CD1c-positive myeloid dendritic cell (primary cell): ENCODE measurements at regions not wholly inside any gene's neighbourhood (a gene's known extent, or its start where the extent isn't known, plus 50 kb on each side); places are given as distances from the start of the nearest gene placed in this dataset.

Experiments
- DNase-seq: peaks from one replicate; pipeline ENCODE4 v3.0.0-alpha.2; 2016; ENCODE audit errors: extremely low spot score

DNA sequence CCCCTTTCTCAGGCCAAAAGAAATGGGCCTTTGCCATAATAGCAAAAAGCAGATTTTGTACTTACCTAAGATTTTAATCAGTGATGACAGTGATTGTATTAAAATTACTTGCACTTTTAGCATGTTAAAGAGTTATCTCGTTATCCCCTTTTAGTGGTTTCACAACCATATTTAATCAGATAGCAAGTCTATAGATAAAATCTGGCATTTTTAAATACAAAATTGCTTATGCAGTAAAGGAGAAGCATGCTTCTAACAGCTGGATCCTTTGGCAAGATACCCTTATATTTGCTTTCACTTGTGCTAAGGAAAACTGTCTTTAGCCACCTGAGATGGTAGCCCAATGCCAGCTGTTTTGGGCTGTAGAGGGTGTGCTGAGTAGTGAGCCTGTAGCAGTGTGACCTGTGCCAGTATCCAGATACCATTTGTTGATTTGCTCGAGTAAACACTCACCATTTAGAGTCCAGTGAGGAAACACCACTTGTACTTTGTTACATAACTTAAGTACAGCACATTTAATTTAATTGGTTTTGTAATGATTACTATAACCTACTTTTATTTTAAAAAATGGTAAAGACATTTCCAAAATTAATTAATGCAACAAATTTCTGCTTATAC lies 314.4 kb upstream of the ZP4 start:
- no peak for DNase-seq

DNA sequence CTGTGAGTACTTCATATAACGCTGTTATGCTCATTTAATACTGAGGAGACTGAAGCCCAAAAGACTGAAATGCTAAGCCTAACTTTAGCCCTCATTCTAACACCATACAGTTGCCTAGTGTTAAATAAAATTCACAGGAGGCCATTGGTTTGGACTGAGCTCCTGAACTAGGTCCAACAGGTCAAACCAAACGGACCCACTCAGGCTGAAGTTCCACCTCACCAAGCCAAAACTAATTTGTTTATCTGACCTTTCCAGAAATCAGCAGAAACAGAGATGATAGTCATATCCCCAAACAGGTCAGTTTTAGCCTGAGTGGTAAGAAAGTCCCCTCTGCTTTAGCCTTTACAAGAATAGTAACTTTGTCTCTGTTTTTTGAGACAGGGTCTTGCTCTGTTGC lies 311.3 kb upstream of the ZP4 start:
- no peak for DNase-seq

DNA sequence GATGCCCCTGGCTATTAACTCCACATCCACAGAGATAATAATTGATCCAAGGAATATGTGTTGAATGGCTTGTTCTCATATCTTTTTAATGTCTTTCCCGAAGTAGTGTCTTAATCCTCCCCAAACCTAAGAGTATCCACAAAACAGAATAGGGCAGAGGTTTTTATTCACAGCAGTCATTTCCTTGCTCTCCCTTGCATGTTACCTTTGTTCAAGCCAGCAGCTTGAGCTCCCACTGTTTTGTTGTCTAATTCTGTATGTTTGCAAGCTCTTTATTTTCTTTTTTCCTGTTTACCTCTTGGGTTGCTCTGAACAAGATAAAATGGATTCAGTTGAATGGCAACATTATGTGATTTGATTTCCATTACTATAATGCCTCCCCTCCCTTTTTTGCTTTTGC lies 308.6 kb upstream of the ZP4 start:
- DNase-seq: no peak

DNA sequence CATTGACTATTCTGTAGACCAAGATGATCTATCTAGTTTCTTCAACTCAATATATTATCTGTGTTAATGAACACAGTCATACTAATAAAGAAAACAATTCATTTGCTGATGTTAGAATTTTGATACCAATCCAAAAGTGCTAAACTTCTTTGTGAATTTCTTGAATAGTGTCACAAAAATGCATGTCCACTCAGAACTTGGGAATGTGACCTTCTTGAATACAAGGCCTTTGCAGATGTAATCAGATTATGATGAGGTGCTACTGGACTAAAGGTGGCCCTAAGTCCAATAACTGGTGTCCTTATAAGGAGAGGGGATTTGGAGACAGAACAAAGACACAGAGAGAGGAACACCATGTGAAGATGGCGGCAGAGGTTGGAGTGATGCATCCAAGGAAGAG lies 305.8 kb upstream of the ZP4 start:
- DNase-seq: no peak

DNA sequence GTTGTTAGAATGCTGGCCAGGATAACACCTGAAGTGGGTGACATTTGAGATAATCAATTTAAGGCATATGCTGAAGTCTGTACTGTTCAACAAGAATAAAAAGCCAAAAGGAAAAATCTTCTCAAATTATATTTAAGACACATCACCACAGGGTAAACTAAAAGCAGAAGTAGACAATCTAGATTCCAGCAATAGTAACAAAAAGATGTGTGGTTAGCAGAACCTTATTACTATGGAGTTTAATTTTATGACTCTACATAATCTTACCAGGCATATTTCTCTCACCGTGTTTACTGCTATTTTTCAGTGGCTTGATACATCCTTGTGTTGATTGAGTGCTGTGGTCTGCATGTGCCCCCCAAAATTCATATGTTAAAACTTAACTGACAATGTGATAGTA lies 300.4 kb upstream of the ZP4 start:
- DNase-seq: no peak

DNA sequence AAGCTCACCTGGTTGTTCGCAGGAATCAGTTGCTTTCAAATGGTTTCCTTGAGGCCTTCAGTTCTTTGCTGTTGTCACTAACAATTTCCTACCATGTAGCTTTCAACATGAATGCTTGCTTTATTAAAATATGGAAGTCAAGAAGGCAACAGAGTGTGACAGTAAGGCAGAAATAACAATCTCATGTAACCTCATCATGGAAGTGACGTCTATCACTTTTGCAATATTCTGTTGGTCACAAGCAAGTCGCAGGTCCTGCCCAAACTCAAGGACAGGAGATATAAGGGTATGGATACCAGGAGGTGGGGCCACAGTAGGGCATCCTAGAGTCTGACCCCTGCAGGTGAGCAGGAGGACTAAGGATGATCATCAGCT lies 296.8 kb upstream of the ZP4 start:
- DNase-seq: no peak

DNA sequence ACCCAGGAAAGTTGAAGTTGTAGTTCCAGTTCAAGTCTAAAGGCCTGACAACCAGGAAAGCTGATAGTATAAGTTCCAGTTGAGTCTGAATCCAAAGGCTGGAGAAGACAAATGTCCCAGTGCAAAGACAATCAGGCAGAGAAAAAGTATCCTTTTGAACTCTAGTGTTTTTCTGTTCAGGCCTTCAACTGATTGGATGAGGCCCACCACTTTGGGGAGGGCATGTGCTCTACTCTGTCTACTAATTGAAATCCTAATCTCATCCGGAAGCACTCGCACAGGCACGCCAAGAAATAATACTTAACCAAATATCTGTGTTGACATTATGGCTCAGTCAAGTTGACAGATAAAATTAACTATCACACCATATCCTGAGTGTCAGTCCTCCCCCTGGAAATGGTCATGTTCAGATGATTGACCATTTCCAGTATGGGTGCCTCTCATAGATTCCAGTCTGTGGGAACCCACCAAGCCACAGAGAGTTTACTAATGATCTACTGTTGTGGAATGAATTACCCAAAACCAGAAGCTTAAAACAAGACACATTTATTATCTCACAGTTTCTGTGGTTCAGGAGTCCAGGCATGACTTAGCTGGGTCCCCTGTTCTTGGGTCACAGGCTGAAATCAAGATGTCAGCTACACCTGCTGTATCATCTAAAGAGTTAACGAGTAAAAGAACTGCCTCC lies 296.3 kb upstream of the ZP4 start:
- DNase-seq: no peak

DNA sequence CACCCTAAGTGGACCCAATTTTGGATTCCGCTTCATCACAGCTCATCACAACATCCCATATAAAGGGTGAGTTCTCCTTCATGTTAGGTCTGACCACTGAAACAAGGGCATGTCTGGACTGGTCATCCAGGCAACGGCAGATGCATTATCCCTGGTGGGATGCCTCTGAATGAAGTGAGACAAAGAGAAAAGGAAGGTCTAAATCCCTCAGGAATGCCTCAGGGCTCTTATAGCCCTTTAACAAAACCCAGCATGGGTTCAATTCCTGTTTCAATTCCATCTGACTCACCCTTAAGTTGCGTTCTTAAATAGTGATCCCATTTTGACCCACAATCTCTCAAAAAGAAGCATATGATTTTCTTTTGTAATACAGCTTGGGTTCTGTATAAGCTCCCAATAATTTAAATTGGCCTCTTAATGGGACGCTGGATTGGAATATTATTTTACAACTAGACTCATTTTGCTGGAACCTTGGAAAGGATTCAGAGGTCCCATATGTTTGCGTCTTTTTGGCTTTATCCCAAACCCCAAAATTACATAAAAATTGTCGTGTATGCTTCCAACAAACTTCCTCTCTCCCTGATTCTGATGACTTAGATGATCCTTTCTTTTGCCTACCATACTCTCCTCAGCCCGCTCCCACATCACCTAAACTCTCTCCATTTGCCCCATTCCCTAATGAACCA lies 287.4 kb upstream of the ZP4 start:
- DNase-seq: no peak

DNA sequence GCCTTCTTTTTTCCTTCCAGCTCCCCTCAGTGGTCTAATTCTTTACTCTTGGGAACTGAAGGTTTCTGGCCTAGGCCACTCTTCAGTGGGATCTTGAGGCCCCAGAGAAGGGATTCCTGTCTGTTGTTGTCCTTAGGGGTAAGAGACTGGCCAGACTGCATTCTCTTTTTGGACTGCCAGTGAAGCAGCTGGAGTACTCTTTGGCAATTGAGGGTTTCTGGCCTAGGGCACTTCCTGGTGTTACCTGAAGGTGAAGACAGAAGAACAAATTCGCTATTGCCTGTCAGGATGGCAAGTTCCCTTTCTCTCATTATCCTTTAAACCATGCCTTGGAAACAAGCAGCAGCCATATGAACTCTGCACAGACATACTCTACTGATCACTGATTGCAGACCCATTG lies 286.6 kb upstream of the ZP4 start:
- no peak for DNase-seq

DNA sequence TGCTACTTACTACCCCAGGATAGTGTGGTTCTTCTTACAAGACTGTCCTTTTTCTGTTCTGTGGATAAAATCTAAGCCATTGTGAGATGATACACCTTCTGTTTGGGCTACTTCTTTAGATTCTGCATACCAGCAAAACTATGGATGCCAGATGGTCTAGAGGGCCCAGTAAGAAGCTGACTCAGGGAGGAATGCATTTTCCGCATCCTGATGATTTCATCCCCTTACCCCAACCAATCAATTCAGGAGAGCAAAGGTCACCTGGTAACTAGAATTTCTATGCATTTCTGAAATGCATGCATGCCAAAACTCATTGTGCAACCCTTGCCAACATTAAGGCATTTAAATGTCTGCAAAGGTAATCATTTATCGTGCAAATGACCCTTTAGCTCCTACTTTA lies 285.7 kb upstream of the ZP4 start:
- DNase-seq: no peak

DNA sequence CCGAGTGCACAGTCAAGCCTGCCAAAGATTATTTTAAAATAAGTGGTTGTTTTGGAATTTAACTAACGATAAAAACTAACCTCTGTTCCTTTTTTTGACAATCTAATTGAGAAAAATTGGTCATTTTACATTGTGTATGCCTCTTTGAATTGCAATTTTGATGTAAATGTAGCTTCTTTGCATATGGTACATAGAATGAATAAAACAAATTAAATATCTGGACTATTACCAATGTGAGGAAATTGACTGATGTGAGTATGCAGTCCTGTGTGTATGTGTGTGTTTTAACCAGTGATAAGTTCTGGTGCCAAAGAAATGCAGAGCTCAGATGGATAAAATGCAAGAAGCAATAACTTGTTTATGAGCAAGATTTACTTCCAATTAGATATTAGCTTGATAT lies 281.3 kb upstream of the ZP4 start:
- no peak for DNase-seq

DNA sequence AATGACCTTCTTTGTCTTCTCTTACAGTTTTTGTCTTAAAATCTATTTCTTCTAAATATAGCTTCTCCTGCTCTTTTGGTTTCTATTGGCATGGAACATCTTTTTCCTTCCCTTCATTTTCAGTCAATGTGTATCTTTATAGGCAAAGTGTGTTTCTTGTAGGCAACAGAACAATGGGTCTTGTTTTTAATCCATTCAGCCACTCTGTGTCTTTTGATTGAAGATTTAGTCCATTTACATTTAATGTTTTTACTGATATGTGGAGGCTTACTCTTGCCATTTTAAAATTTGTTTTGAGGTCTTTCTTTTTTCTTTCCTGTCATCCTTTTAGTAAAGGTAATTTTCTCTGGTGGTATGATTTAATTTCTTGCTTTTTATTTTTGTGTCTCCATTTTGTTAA lies 271.2 kb upstream of the ZP4 start:
- no peak for DNase-seq

DNA sequence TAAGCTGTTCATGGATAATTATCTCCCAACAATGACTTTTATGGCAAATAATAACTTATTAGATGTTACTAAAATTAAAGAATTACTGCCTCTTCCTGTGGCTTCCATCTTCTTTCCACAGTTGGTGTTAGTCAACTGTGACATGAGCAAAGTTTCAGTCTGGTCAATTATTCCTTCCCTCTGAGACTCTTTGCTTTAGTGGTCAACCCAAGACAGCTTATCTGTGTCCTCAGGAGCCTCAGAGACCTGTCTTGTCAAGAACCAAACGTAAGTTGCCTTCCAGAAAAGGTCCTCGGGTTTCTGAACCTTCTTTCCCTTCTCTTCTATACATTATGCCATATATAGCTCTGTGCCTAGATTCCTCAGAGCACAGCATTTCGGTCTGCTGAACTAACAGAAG lies 263.2 kb upstream of the ZP4 start:
- DNase-seq: no peak

DNA sequence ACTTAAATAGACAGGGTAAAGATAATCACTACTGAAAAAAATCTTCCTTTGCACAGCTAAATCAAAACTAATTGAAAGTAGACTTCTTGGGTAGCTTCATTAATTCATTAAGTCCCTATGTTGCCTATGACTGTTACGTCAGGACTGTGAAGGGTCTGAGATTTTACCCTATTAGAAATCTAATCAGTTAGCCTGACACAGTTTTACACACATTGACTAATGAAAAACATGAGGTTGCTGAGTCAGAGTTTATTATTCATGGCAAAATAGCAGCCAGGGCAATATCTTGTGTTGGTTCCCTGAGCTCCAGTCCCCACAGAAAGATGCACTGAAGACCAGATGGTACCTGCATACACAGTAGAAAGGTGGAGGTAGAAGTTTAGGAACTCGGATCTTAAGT lies 262.5 kb upstream of the ZP4 start:
- DNase-seq: no peak

DNA sequence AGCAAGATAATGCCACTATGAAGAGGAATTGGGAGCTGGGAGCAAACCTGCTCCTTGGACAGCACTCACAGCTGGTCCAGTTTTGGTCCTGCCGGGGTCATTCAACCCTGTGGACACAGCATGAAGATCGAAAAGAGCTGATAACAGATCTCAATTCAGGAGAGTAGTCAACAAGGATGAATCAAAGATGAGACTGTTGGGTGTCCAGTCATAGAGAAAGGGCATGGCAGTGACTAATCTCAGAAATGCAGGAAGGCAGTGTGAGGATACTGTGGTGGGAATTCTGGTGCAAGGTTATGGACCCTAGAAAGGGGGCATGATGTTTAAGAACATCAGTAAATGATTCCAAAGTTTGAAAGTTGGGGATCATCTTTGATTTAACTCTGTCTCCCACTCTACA lies 261.4 kb upstream of the ZP4 start:
- DNase-seq: no peak

DNA sequence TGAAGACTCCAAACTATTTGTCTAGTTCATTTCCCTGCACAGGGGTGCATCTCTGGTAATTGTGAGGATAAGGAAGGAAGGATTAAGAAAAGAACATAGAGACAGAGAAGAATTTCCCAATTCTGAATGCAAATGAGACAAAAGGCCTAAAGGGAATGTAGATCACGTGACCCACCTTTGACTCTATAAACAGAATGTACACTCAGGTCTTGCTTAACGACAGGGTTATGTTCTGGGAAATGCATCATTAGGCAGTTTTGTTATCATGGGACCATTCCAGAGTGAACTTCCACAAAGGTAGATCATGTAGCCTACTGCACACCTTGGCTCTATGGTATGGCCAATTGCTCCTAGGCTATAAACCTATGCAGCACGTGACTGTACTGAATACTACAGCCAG lies 252.3 kb upstream of the ZP4 start:
- DNase-seq: no peak

DNA sequence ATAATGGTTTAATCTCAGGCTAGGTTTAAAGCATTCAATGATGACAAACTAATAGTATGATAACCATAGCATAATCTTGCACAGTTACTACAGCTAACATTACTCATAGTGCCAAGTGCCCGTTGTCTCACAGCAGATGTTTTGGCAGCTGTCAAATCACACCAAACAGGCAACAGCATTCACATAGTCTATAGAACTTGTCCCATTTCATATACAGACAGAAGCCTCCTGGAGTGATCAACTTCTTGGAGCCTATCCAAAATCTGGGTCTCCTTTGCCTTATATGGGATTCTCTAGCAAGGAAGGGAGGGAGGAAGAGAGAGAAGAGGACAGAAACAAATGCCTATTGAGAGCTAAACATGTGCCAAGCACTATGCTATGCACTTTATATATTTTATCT lies 250.6 kb upstream of the ZP4 start:
- no peak for DNase-seq

DNA sequence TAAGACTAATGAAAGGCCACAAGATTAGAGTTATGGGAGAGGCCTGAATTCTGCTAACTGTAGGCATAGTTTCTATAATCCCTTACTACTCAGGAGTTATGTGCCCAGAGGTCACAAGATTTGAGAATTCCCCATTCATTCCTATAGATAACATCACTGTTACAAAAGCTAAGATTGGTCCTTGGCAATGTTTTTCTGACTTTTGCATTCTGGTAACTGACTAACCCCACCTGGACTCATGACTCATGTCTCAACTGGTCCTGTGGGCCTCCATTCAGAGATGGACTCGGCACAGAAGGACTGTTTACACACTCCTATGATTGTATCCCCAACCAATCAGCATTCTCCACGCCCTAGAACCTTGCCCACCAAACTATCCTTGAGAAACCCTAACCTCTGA lies 249.0 kb upstream of the ZP4 start:
- DNase-seq: no peak

DNA sequence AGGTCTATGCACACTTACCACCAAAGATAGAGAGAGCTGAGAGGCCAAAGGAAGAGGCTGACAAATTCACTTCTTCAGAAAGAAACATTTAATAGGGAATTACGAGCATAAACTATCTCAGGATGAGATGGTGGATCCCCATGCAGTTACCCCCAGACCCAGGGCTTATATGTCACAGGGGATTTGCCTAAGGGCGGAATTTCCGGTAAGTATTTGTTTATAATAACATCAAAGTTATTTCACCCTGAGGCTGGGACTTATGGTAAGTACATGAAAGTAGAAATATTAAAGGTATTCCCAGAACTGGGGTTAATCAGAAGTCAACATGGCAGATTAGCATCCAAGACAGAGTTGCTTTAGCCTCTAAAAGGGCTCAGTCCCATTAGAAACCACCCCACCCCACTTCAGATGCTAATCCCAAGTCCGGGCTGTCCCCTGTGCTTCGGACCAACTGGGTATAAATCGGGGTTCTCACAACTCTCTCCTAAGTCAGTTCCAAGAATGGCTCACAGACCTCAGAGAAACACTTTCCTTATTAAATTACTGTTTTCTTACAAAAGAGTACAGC lies 247.4 kb upstream of the ZP4 start:
- DNase-seq: no peak

DNA sequence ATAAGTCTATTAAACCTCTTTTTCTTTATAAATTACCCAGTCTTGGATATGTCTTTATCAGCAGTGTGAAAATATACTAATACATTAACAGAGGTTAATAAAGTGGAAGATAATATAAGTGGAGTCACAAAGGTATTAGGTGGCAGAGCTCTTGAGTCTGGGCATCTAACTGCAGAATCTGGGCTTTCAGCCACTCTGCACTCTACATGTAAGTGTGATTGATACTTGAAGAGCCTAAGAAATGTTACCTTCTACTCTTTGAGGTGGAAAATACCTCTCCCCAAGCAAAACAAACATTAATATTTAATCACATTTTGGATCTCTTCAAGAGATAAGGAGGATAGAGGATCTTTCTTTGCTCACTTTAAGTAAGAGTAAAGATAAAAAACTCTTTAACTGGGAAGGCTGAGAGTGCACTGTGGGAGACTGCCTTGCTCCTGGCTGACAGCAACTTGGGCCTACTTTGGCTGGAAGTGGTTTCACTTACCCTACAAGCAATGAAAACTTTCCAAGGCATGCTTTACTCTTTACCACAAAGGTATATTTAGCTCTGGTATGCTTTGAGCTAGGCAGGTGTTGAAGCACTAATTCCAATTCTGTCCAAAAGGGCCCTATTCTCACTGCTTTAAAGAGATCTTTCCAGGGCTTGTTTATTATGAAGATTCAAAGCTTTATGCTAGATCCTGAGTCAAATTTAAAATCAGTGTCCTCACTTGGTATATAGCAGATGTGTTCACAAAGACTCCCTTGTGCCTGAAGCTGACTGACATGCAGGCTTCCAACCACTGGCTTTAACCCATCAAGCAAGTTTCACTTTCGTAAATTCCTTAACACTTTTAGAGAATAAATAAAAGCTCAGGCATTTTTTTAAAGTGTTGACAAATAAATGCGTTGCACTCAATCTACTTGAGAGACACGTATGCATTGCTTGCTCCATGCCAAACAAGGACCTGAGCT lies 245.3 kb upstream of the ZP4 start:
- no peak for DNase-seq

DNA sequence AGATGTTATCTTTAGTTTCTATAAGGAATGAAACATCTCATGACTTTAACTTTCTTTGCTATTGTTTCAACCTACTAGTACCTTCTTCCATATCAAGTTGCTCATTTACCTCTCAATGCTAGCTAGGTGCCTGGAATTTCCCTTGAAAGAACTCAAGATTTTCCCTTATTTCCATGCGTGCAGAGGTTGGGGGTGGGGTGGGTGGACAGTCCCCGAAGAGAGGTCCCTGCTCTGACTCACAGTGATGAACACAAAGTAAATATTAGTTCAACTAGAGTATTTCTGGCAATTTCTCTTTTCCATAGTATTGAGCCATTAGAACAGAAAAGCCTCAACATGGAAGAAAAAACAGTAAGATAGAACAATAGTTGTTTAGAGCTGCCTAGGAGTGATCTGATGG lies 239.0 kb upstream of the ZP4 start:
- no peak for DNase-seq

DNA sequence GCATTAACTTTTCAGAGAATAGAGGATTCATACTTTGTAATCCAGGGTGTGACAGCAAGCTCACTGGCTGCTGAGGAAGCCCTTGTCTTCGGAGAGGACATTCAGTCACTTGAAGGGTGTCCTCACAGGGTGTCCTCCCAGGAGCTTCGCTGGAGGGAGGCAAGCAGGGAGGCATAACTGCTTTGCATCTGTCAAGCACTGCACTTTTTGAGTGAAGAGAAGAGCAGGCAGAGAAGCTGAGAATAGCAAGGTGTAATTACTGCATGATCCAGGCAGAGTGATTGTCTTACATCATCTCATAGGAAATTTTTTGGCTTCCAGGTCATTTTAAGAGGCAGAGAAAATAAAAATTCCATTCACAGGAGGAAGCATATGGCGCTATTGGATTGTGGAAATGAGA lies 232.5 kb upstream of the ZP4 start:
- DNase-seq: no peak
